Bronchial epithelial cell (primary cell): ENCODE measurements at regions not wholly inside any gene's neighbourhood (a gene's known extent, or its start where the extent isn't known, plus 50 kb on each side); places are given as distances from the start of the nearest gene placed in this dataset.

Experiments
- DNase-seq: peaks from one replicate; pipeline ENCODE4 v3.0.0-alpha.2; 2010; ENCODE audit warnings: low read depth
- FAIRE-seq: peaks from 2 replicates; lab custom pipeline; 2011; peaks lifted over from hg19 to GRCh38; lab: Jason Lieb, UNC
- H3K27me3 ChIP-seq: 2 replicates; pipeline ENCODE4 v1.5.1; 2011; ENCODE audit warnings: low read length; ENCODE audit not compliant: control insufficient read depth, insufficient read depth
- H3K36me3 ChIP-seq: 2 replicates; pipeline ENCODE4 v1.5.1; 2011; ENCODE audit warnings: low read length; ENCODE audit not compliant: control insufficient read depth, insufficient read depth
- H3K4me3 ChIP-seq: 2 replicates; pipeline ENCODE4 v1.5.1; 2011; ENCODE audit warnings: mild to moderate bottlenecking, low read depth, low read length, control low read depth
- TF ChIP-seq, protein P1 (sequence below): IDR thresholded peaks from 2 replicates; pipeline ENCODE4 v1.5.1; 2011; ENCODE audit warnings: mild to moderate bottlenecking, moderate library complexity, low read length, control low read depth, inconsistent platforms; ENCODE audit not compliant: insufficient read depth, severe bottlenecking

DNA sequence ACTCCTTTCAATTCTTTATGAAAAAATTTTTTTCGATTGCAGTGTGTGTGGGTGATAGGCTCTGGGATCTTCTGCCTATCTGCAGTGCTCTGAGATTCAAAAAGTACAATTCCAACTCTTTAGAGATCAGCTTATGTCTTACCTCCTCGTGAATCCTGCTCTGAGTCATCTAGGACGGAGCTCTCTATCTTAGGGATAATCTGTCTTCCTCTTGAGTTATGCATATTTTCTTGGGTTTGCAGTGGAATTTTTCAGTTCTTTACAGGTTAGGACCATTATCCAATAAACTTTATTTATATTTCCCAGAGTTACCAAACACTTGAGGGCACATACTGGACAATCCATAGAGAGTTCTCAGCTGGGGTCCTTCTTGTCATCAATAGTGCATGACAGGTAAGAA lies 428.6 kb downstream of the ACTR3B start:
- TF ChIP-seq, protein P1, sequence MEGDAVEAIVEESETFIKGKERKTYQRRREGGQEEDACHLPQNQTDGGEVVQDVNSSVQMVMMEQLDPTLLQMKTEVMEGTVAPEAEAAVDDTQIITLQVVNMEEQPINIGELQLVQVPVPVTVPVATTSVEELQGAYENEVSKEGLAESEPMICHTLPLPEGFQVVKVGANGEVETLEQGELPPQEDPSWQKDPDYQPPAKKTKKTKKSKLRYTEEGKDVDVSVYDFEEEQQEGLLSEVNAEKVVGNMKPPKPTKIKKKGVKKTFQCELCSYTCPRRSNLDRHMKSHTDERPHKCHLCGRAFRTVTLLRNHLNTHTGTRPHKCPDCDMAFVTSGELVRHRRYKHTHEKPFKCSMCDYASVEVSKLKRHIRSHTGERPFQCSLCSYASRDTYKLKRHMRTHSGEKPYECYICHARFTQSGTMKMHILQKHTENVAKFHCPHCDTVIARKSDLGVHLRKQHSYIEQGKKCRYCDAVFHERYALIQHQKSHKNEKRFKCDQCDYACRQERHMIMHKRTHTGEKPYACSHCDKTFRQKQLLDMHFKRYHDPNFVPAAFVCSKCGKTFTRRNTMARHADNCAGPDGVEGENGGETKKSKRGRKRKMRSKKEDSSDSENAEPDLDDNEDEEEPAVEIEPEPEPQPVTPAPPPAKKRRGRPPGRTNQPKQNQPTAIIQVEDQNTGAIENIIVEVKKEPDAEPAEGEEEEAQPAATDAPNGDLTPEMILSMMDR = no peak
- Histone ChIP-seq H3K4me3 (no peak overlapping the region), H3K27me3 (no peaks in the 10 kb centered on the region), H3K36me3 (no peaks in the 10 kb centered on the region)
- DNase-seq (no peak), FAIRE-seq (no peak)

DNA sequence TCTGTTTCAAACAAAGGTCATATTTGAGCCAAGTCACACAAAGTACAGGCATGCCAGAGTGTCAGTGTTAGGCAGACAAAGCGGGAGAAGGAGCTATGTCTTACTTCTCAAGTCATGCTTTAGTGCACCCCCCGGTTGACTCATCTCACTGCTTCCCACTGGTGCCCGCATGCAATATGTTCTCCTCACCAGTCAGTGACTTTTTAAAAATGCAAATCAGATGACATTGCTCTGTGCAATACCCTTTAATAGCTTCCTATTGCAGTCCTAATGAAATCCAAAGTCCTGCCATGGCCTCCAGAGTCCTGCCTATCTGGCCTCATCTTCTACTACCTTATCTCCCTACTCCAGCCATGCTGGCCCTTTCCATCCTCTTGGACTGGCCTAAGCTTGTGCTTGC lies 429.1 kb downstream of the ACTR3B start:
- no peak for DNase-seq
- no peak overlapping the region for H3K4me3 ChIP-seq
- H3K36me3 ChIP-seq = no peaks in the 10 kb centered on the region
- H3K27me3 ChIP-seq = no peaks in the 10 kb centered on the region
- FAIRE-seq = no peak
- TF ChIP-seq, protein P1 = no peak

DNA sequence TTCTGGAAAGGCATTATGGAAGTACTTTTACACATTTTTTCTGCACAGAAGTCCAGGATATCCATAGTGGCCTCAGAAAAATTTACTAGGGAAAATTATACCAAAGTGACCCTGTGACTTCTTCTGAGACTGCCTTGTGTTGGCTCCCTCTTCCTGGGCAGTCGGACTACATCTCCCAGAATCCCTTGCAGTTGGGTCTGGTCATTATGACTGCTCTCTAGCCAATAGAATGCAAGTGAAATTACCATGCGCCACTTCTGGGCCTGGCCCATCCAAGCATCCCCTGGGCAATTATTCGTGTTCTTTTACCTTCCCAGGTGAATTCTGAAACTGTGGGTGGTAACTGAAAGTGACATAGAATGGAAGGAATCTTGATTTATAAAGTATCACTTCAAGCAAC lies 430.9 kb downstream of the ACTR3B start:
- H3K27me3 ChIP-seq = no peaks in the 10 kb centered on the region
- no peak for FAIRE-seq
- TF ChIP-seq, protein P1 = no peak
- peak; percentile 3 for DNase-seq
- no peaks in the 10 kb centered on the region for H3K36me3 ChIP-seq
- no peak overlapping the region for H3K4me3 ChIP-seq

DNA sequence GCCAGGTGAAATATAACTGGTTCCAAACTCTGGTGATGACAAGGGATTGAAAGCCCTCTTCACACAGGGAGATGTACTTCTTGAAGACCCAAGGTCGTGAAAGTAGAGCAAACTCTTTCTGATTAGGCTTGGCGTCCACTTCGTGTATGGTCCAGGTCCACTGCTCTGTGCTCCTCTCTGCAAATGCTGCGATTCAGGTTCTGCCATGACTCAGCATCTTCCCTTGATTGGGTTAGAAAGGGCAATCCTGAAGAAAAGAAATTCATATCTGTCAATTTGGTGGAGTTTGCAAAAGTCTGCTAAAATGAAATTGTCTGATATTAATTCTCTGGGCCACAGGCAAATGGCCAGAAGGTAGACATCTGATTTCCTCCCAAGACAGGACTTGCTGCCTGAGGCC lies 431.4 kb downstream of the ACTR3B start:
- TF ChIP-seq, protein P1 = no peak
- no peak overlapping the region for H3K4me3 ChIP-seq
- no peak for FAIRE-seq
- H3K36me3 ChIP-seq = no peaks in the 10 kb centered on the region
- no peak for DNase-seq
- no peaks in the 10 kb centered on the region for H3K27me3 ChIP-seq

DNA sequence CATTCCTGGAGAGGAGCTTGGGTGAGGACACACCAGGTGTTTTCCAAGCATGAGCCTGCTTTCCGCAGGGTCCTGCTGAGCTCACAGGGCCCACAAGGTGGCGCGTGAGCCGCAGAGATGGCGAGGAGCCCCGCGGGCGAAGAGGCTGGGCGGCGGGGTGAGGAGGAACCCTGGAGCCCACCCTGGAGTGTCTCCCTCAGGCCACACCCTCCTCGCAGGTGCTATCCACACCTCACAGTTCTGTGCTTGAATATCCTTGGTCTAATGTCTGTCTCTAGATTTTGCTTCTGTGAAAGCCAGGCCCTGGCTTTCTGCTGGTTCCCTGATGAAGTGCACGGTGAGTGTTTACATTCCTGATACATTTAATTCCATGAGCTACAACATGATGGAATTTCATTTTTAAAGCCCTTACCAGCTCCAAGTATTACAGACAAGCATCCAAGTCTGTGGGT lies 433.6 kb downstream of the ACTR3B start:
- TF ChIP-seq, protein P1 = peak; percentile 42
- FAIRE-seq (no peak), DNase-seq (no peak)
- Histone ChIP-seq H3K27me3 (no peaks in the 10 kb centered on the region), H3K4me3 (no peak overlapping the region), H3K36me3 (no peaks in the 10 kb centered on the region)

DNA sequence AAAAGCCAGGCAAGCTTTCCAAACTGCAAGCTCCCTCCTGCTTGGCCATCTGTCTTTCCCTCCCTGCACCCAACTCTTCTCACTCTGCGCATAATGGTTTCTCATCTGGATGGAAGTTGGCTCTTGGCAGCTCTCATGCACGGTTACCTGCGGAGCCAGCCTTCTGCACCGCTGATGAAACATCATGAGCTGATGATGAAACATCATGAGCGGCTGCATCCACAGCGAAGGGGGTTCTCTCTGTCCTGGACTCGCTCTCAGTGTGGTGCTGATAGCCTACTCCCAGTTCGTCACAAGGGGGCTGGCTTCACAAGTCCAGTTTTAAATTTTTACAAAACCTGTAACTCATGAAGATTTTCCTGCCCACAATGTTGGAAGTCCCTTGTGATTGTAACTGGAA lies 457.5 kb downstream of the ACTR3B start:
- no peaks in the 10 kb centered on the region for H3K27me3 ChIP-seq
- H3K36me3 ChIP-seq = no peaks in the 10 kb centered on the region
- FAIRE-seq (no peak), DNase-seq (no peak)
- no peak overlapping the region for H3K4me3 ChIP-seq
- TF ChIP-seq, protein P1 = no peak
